Activated T-cell treated with anti-CD3 and anti-CD28 coated beads for 48 hours (primary cell): ENCODE measurements at regions not wholly inside any gene's neighbourhood (a gene's known extent, or its start where the extent isn't known, plus 50 kb on each side); places are given as distances from the start of the nearest gene placed in this dataset.
"Not testable (repeated sequence)": the region's sequence is repeated elsewhere in the genome, so short reads cannot be mapped to it uniquely, and the experiment has no call there.

Experiments
- DNase-seq: peaks from one replicate; pipeline ENCODE4 v3.0.0-alpha.2; 2020; ENCODE audit warnings: low read depth

GRCh38 chr6:167735084-167735950, 91.4 kb upstream of the AFDN start:
- no peak for DNase-seq

- DNase-seq: no peak
Observed at GRCh38 chr6:167735951-167736288, 90.8 kb upstream of the AFDN start.

- no peak for DNase-seq
Observed at GRCh38 chr6:167736486-167737204, 90.1 kb upstream of the AFDN start.

- no peak for DNase-seq
Observed at GRCh38 chr6:167737205-167737830, 89.4 kb upstream of the AFDN start.

GRCh38 chr6:167738386-167738785, 88.3 kb upstream of the AFDN start:
- DNase-seq: no peak

GRCh38 chr6:167739721-167740475, 86.8 kb upstream of the AFDN start:
- no peak for DNase-seq

- DNase-seq: no peak
Observed at GRCh38 chr6:167742719-167743303, 83.9 kb upstream of the AFDN start.

- DNase-seq: no peak
Observed at GRCh38 chr6:167744681-167745669, 81.7 kb upstream of the AFDN start.

- no peak for DNase-seq
Observed at GRCh38 chr6:167745670-167746389, 80.9 kb upstream of the AFDN start.

GRCh38 chr6:167746390-167746907, 80.3 kb upstream of the AFDN start:
- no peak for DNase-seq

- DNase-seq: no peak
Observed at GRCh38 chr6:167746975-167747374, 79.7 kb upstream of the AFDN start.

- DNase-seq: no peak
Observed at GRCh38 chr6:167747645-167748044, 79.1 kb upstream of the AFDN start.

- DNase-seq: no peak
Observed at GRCh38 chr6:167748046-167748445, 78.7 kb upstream of the AFDN start.

GRCh38 chr6:167748458-167749379, 78.0 kb upstream of the AFDN start:
- no peak for DNase-seq

- DNase-seq: no peak
Observed at GRCh38 chr6:167750956-167751358, 75.8 kb upstream of the AFDN start.

GRCh38 chr6:167751579-167752115, 75.1 kb upstream of the AFDN start:
- DNase-seq: no peak

GRCh38 chr6:167753281-167753680, 73.4 kb upstream of the AFDN start:
- DNase-seq: not testable (repeated sequence)

- DNase-seq: no peak
Observed at GRCh38 chr6:167754691-167755090, 72.0 kb upstream of the AFDN start.
